ENCODE measurements at regions not wholly inside any gene's neighbourhood (a gene's known extent, or its start where the extent isn't known, plus 50 kb on each side); places are given as distances from the start of the nearest gene placed in this dataset.

GRCh38 chr10:80878330-80878729 is 340.6 kb downstream of the SH2D4B start:
- TF ChIP-seq CTCF (IDR thresholded peaks at IDR 0.05) (no peak), POLR2A (IDR thresholded peaks at IDR 0.05) (no peak), POLR2AphosphoS5 (IDR thresholded peaks at IDR 0.05) (no peak)

Measured in breast epithelium (tissue), 3 donors.